ENCODE measurements at regions not wholly inside any gene's neighbourhood (a gene's known extent, or its start where the extent isn't known, plus 50 kb on each side); places are given as distances from the start of the nearest gene placed in this dataset.
"Not testable (repeated sequence)": the region's sequence is repeated elsewhere in the genome, so short reads cannot be mapped to it uniquely, and the experiment has no call there.

- DNase-seq (ENCODE audit: low read depth) = no peak
Measured at GRCh38 chr2:13212115-13212514, 495.4 kb downstream of the TRIB2 start.

- DNase-seq (ENCODE audit: low read depth) = no peak
Measured at GRCh38 chr2:13218205-13218604, 501.5 kb downstream of the TRIB2 start.

- DNase-seq (ENCODE audit: low read depth) = no peak
Measured at GRCh38 chr2:13227578-13227977, 510.8 kb downstream of the TRIB2 start.

- DNase-seq (ENCODE audit: low read depth) = no peak
Measured at GRCh38 chr2:13230221-13230620, 513.5 kb downstream of the TRIB2 start.

GRCh38 chr2:13240061-13240460, 523.3 kb downstream of the TRIB2 start:
- no peak for DNase-seq (ENCODE audit: low read depth)

GRCh38 chr2:13240789-13241487, 524.2 kb downstream of the TRIB2 start:
- DNase-seq (ENCODE audit: low read depth) = no peak

- DNase-seq (ENCODE audit: low read depth) = no peak
Measured at GRCh38 chr2:13252615-13253014, 535.9 kb downstream of the TRIB2 start.

GRCh38 chr2:13255485-13255884, 538.7 kb downstream of the TRIB2 start:
- no peak for DNase-seq (ENCODE audit: low read depth)

- DNase-seq (ENCODE audit: low read depth) = no peak
Measured at GRCh38 chr2:13260402-13260801, 543.7 kb downstream of the TRIB2 start.

GRCh38 chr2:13266166-13266565, 549.4 kb downstream of the TRIB2 start:
- DNase-seq (ENCODE audit: low read depth) = no peak

GRCh38 chr2:13284688-13285087, 568.0 kb downstream of the TRIB2 start:
- no peak for DNase-seq (ENCODE audit: low read depth)

GRCh38 chr2:13289310-13289709, 572.6 kb downstream of the TRIB2 start:
- DNase-seq (ENCODE audit: low read depth) = no peak

GRCh38 chr2:13308478-13308805, 591.7 kb downstream of the TRIB2 start:
- DNase-seq (ENCODE audit: low read depth) = not testable (repeated sequence)

- no peak for DNase-seq (ENCODE audit: low read depth)
Measured at GRCh38 chr2:13308989-13309388, 592.3 kb downstream of the TRIB2 start.

- DNase-seq (ENCODE audit: low read depth) = no peak
Measured at GRCh38 chr2:13332060-13332459, 615.3 kb downstream of the TRIB2 start.

GRCh38 chr2:13334071-13334470, 617.3 kb downstream of the TRIB2 start:
- not testable (repeated sequence) for DNase-seq (ENCODE audit: low read depth)

GRCh38 chr2:13334545-13334944, 617.8 kb downstream of the TRIB2 start:
- no peak for DNase-seq (ENCODE audit: low read depth)

- no peak for DNase-seq (ENCODE audit: low read depth)
Measured at GRCh38 chr2:13335862-13336535, 619.3 kb downstream of the TRIB2 start.

- no peak for DNase-seq (ENCODE audit: low read depth)
Measured at GRCh38 chr2:13351068-13351467, 634.3 kb downstream of the TRIB2 start.

GRCh38 chr2:13353083-13353482, 636.3 kb downstream of the TRIB2 start:
- DNase-seq (ENCODE audit: low read depth) = no peak

GRCh38 chr2:13354031-13354430, 637.3 kb downstream of the TRIB2 start:
- no peak for DNase-seq (ENCODE audit: low read depth)

- not testable (repeated sequence) for DNase-seq (ENCODE audit: low read depth)
Measured at GRCh38 chr2:13381928-13382327, 665.2 kb downstream of the TRIB2 start.

GRCh38 chr2:13389172-13389571, 672.4 kb downstream of the TRIB2 start:
- not testable (repeated sequence) for DNase-seq (ENCODE audit: low read depth)

- DNase-seq (ENCODE audit: low read depth) = no peak
Measured at GRCh38 chr2:13390676-13391075, 673.9 kb downstream of the TRIB2 start.

Measured in stromal cell of bone marrow (primary cell).